CD4-positive, alpha-beta T cell (primary cell): ENCODE measurements at regions not wholly inside any gene's neighbourhood (a gene's known extent, or its start where the extent isn't known, plus 50 kb on each side); places are given as distances from the start of the nearest gene placed in this dataset.

Source experiments
- ATAC-seq: fragments of 200-7000 bp; cut with Tn5 transposase; one replicate; pipeline ENCODE4 v1.10.0; 2022; ENCODE audit warnings: mild to moderate bottlenecking; ENCODE audit not compliant: poor library complexity
- CTCF ChIA-PET: fragments of 350-600 bp; sonication (Branson Sonifier 250); formaldehyde crosslinking; loops from one replicate; lab custom pipeline; 2021; ENCODE audit warnings: antibody characterized with exemption, inconsistent platforms; lab: Charles Lee
- POLR2A ChIA-PET: fragments of 350-600 bp; sonication (Branson Sonifier 250); formaldehyde crosslinking; loops from one replicate; lab custom pipeline; 2021; ENCODE audit warnings: antibody characterized with exemption, inconsistent platforms; lab: Charles Lee
- DNase-seq, 14 experiments: peaks; one replicate each; pipeline ENCODE4 v3.0.0-alpha.2; 2013 to 2020; ENCODE audit warnings: mixed read lengths in 2 of 14
- H3K27ac ChIP-seq, 2 donors: one replicate each; pipeline versions ENCODE4 v1.5.1 to v1.7.0; 2013; ENCODE audit warnings: low read length in 2 of 2, low read depth in 1 of 2, mild to moderate bottlenecking in 1 of 2
- H3K27me3 ChIP-seq, 2 experiments: 1 replicate in 1 of 2; 2 replicates in 1 of 2; pipeline versions ENCODE4 v1.6.1 to v1.7.0; 2013; ENCODE audit warnings: low read length in 2 of 2, control low read depth in 1 of 2, mild to moderate bottlenecking in 1 of 2, moderate library complexity in 1 of 2; ENCODE audit not compliant: insufficient read depth in 2 of 2, control insufficient read depth in 1 of 2
- H3K36me3 ChIP-seq: one replicate; pipeline ENCODE4 v1.6.1; 2013; ENCODE audit warnings: low read length, control low read depth; ENCODE audit not compliant: insufficient read depth
- H3K4me1 ChIP-seq: one replicate; pipeline ENCODE4 v1.6.1; 2013; ENCODE audit warnings: low read length, control low read depth; ENCODE audit not compliant: insufficient read depth
- H3K4me3 ChIP-seq: one replicate; pipeline ENCODE4 v1.5.1; 2013; ENCODE audit warnings: mild to moderate bottlenecking, low read length, moderate library complexity
- H3K9me3 ChIP-seq, 2 experiments: 1 replicate in 1 of 2; 2 replicates in 1 of 2; pipeline versions ENCODE4 v1.6.1 to v1.7.0; 2013; ENCODE audit warnings: low read length in 2 of 2, mild to moderate bottlenecking in 2 of 2, control low read depth in 1 of 2, moderate library complexity in 1 of 2; ENCODE audit not compliant: control insufficient read depth in 1 of 2, insufficient read depth in 1 of 2
- H3K27ac Mint-ChIP-seq: one replicate; pipeline ENCODE4 v1.8.0; 2020; ENCODE audit warnings: mixed read lengths
- H3K27me3 Mint-ChIP-seq: one replicate; pipeline ENCODE4 v1.8.0; 2021; ENCODE audit warnings: mixed read lengths
- H3K36me3 Mint-ChIP-seq: one replicate; pipeline ENCODE4 v1.8.0; 2021; ENCODE audit warnings: low read depth, mixed read lengths
- H3K4me1 Mint-ChIP-seq: one replicate; pipeline ENCODE4 v1.8.0; 2021; ENCODE audit warnings: low read depth, mixed read lengths
- H3K4me3 Mint-ChIP-seq: one replicate; pipeline ENCODE4 v1.8.0; 2020; ENCODE audit warnings: mild to moderate bottlenecking, mixed read lengths
- H3K9me3 Mint-ChIP-seq: one replicate; pipeline ENCODE4 v1.8.0; 2020; ENCODE audit warnings: mixed read lengths
- intact Hi-C, 2 experiments: fragments of 100-400 bp; cut with DNase I in 1 of 2; cut with micrococcal nuclease in 1 of 2; formaldehyde crosslinking; loops; one replicate each; pipeline versions ENCODE4 v1.15.1 to v1.9.0; 2023 to 2025; cut with DNase I, micrococcal nuclease
- TF ChIP-seq, protein P1 (sequence below): fragments of 200-600 bp; IDR thresholded peaks from one replicate; pipeline ENCODE4 v1.8.0; 2022; ENCODE audit warnings: antibody characterized with exemption, mild to moderate bottlenecking

GRCh38 chr2:14396533-14397083 is 235.9 kb upstream of the LRATD1 start:
- Mint-ChIP-seq H3K27ac (no peak overlapping the region), H3K9me3 (no peaks in the 10 kb centered on the region), H3K27me3 (no peaks in the 10 kb centered on the region), H3K4me3 (no peak overlapping the region), H3K36me3 (no peaks in the 10 kb centered on the region), H3K4me1 (no peaks in the 10 kb centered on the region)
- TF ChIP-seq, protein P1, sequence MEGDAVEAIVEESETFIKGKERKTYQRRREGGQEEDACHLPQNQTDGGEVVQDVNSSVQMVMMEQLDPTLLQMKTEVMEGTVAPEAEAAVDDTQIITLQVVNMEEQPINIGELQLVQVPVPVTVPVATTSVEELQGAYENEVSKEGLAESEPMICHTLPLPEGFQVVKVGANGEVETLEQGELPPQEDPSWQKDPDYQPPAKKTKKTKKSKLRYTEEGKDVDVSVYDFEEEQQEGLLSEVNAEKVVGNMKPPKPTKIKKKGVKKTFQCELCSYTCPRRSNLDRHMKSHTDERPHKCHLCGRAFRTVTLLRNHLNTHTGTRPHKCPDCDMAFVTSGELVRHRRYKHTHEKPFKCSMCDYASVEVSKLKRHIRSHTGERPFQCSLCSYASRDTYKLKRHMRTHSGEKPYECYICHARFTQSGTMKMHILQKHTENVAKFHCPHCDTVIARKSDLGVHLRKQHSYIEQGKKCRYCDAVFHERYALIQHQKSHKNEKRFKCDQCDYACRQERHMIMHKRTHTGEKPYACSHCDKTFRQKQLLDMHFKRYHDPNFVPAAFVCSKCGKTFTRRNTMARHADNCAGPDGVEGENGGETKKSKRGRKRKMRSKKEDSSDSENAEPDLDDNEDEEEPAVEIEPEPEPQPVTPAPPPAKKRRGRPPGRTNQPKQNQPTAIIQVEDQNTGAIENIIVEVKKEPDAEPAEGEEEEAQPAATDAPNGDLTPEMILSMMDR, result no peak
- intact Hi-C loops, result no loop called here
- ChIA-PET CTCF (no interaction called here), POLR2A (no interaction called here)
- no peak overlapping the region for H3K27ac ChIP-seq
- no peaks in the 10 kb centered on the region for H3K36me3 ChIP-seq
- ATAC-seq, result no peak
- no peaks in the 10 kb centered on the region for H3K9me3 ChIP-seq
- DNase-seq, result no peak
- no peaks in the 10 kb centered on the region for H3K4me1 ChIP-seq
- H3K4me3 ChIP-seq, result no peak overlapping the region
- H3K27me3 ChIP-seq, result no peaks in the 10 kb centered on the region

GRCh38 chr2:14398641-14399040 is 233.9 kb upstream of the LRATD1 start:
- Histone ChIP-seq H3K9me3 (no peaks in the 10 kb centered on the region), H3K36me3 (no peaks in the 10 kb centered on the region), H3K4me1 (no peaks in the 10 kb centered on the region), H3K27ac (no peak overlapping the region), H3K4me3 (no peak overlapping the region), H3K27me3 (no peaks in the 10 kb centered on the region)
- H3K36me3 Mint-ChIP-seq, result no peaks in the 10 kb centered on the region
- DNase-seq (no peak), ATAC-seq (no peak)
- H3K27me3 Mint-ChIP-seq, result no peaks in the 10 kb centered on the region
- ChIA-PET CTCF (no interaction called here), POLR2A (no interaction called here)
- no peaks in the 10 kb centered on the region for H3K9me3 Mint-ChIP-seq
- no peaks in the 10 kb centered on the region for H3K4me1 Mint-ChIP-seq
- no peak overlapping the region for H3K27ac Mint-ChIP-seq
- intact Hi-C loops, result no loop called here
- no peak overlapping the region for H3K4me3 Mint-ChIP-seq
- TF ChIP-seq, protein P1, result no peak

GRCh38 chr2:14401873-14402272 is 230.6 kb upstream of the LRATD1 start:
- Histone ChIP-seq H3K4me1 (no peaks in the 10 kb centered on the region), H3K4me3 (no peak overlapping the region), H3K9me3 (no peaks in the 10 kb centered on the region), H3K27me3 (no peaks in the 10 kb centered on the region), H3K36me3 (no peaks in the 10 kb centered on the region), H3K27ac (no peak overlapping the region)
- no peak for ATAC-seq
- Mint-ChIP-seq H3K27me3 (no peaks in the 10 kb centered on the region), H3K27ac (no peak overlapping the region), H3K4me1 (no peaks in the 10 kb centered on the region), H3K36me3 (no peaks in the 10 kb centered on the region), H3K9me3 (no peaks in the 10 kb centered on the region), H3K4me3 (no peak overlapping the region)
- intact Hi-C loops, result no loop called here
- TF ChIP-seq, protein P1, result no peak
- no peak for DNase-seq
- ChIA-PET POLR2A (no interaction called here), CTCF (no interaction called here)
